ENCODE measurements at regions not wholly inside any gene's neighbourhood (a gene's known extent, or its start where the extent isn't known, plus 50 kb on each side); places are given as distances from the start of the nearest gene placed in this dataset.
A peak's percentile ranks its signal among the peaks of the same experiment; 100 is the strongest.

GRCh38 chr1:221886743-221887414 lies 145.0 kb upstream of the DUSP10 start:
- TSS peak; percentile 71 for BruUV-seq (replicated peaks)
- CTCF ChIA-PET: interaction anchor here (0.6 to 1.4 kb wide), 6 partner anchors 10 to 145 kb away, joined by 3 read pairs; no protein-coding TSS in a partner anchor
- Mint-ChIP-seq H3K27me3 (ENCODE audit: unreplicated experiment) (no peaks in the 10 kb centered on the region), H3K4me1 (ENCODE audit: low read depth, unreplicated experiment) (peaks cover 48% of the 10 kb centered on the region), H3K27ac (ENCODE audit: unreplicated experiment) (peak overlapping the region; percentile 93), H3K36me3 (ENCODE audit: insufficient read depth, unreplicated experiment) (peaks cover 5% of the 10 kb centered on the region), H3K4me3 (ENCODE audit: low read depth, unreplicated experiment) (peak overlapping the region; percentile 57), H3K9me3 (ENCODE audit: low read depth, unreplicated experiment) (no peaks in the 10 kb centered on the region)
- peak; percentile 91 for DNase-seq
- peak; percentile 23 for TF ChIP-seq CTCF (IDR thresholded peaks at IDR 0.05; ENCODE audit: unreplicated experiment)
- intact Hi-C loops (cut with micrococcal nuclease; ENCODE audit: unreplicated experiment): loop anchor here (1.0 to 5.0 kb wide), 3 partner anchors 78 to 145 kb away; partner anchors contain the start of gene DUSP10

GRCh38 chr1:221886311-221886710 lies 144.4 kb upstream of the DUSP10 start:
- H3K4me3 Mint-ChIP-seq (ENCODE audit: low read depth, unreplicated experiment): no peak overlapping the region
- peaks cover 51% of the 10 kb centered on the region for H3K4me1 Mint-ChIP-seq (ENCODE audit: low read depth, unreplicated experiment)
- intact Hi-C loops (cut with micrococcal nuclease; ENCODE audit: unreplicated experiment): loop anchor here (5.0 kb wide), 2 partner anchors 129 to 144 kb away; partner anchors contain the start of gene DUSP10
- no TSS peak for BruUV-seq (replicated peaks)
- DNase-seq: no peak
- TF ChIP-seq CTCF (IDR thresholded peaks at IDR 0.05; ENCODE audit: unreplicated experiment): no peak
- CTCF ChIA-PET: interaction anchor here (0.6 to 1.4 kb wide), 5 partner anchors 9 to 112 kb away, joined by 3 to 6 read pairs (median 3); no protein-coding TSS in a partner anchor
- H3K9me3 Mint-ChIP-seq (ENCODE audit: low read depth, unreplicated experiment): no peaks in the 10 kb centered on the region
- H3K36me3 Mint-ChIP-seq (ENCODE audit: insufficient read depth, unreplicated experiment): peaks cover 5% of the 10 kb centered on the region
- no peaks in the 10 kb centered on the region for H3K27me3 Mint-ChIP-seq (ENCODE audit: unreplicated experiment)
- H3K27ac Mint-ChIP-seq (ENCODE audit: unreplicated experiment): peak overlapping the region; percentile 2

- no peaks in the 10 kb centered on the region for H3K27me3 Mint-ChIP-seq (ENCODE audit: unreplicated experiment)
- CTCF ChIA-PET: no interaction called here
- H3K4me3 Mint-ChIP-seq (ENCODE audit: low read depth, unreplicated experiment): no peak overlapping the region
- no peak overlapping the region for H3K27ac Mint-ChIP-seq (ENCODE audit: unreplicated experiment)
- intact Hi-C loops (cut with micrococcal nuclease; ENCODE audit: unreplicated experiment): loop anchor here (5.0 kb wide), 2 partner anchors 128 to 143 kb away; partner anchors contain the start of gene DUSP10
- peaks cover 47% of the 10 kb centered on the region for H3K4me1 Mint-ChIP-seq (ENCODE audit: low read depth, unreplicated experiment)
- H3K9me3 Mint-ChIP-seq (ENCODE audit: low read depth, unreplicated experiment): no peaks in the 10 kb centered on the region
- no peak for DNase-seq
- H3K36me3 Mint-ChIP-seq (ENCODE audit: insufficient read depth, unreplicated experiment): peaks cover 5% of the 10 kb centered on the region
- TF ChIP-seq CTCF (IDR thresholded peaks at IDR 0.05; ENCODE audit: unreplicated experiment): no peak
- no TSS peak for BruUV-seq (replicated peaks)
These were observed 142.9 kb upstream of the DUSP10 start for GRCh38 chr1:221884821-221885220.

DNA sequence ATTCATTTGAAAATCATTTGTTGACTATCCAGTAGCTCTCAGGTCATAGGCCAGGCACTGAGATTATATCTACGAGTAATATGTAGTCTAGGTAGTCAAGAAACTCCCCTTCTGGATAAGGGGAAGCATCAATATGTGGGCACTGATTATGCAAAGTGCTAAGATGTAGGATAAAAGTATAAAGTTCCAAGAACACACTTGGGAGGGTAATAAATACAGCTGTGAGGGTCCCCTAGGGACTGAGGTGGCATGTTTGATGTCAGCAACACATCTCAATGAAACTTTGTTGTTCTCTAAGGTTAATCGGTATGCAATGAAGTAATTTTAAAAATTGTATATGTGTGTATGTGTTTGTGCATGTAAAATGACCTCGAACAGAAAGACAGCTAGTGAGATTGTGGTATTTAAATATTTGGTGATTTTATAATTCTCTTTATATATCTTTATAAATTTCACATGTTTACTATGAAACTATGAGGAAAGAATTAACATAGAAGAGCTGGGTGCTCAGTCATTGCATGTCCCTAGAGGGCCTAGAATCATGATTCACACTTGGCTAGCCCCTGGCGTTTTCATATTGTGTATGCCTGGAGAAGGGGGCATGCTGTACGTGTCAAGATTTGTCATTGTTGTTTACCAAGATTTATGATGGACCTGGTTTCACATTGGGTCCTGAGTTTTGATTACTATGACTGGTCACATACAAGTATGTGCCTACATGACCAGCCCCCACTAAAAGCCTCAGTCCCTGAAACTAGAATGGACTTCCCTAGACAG lies 140.1 kb upstream of the DUSP10 start:
- Mint-ChIP-seq H3K36me3 (ENCODE audit: insufficient read depth, unreplicated experiment) (peaks cover 2% of the 10 kb centered on the region), H3K4me1 (ENCODE audit: low read depth, unreplicated experiment) (peaks cover 26% of the 10 kb centered on the region), H3K9me3 (ENCODE audit: low read depth, unreplicated experiment) (no peaks in the 10 kb centered on the region), H3K27ac (ENCODE audit: unreplicated experiment) (no peak overlapping the region), H3K4me3 (ENCODE audit: low read depth, unreplicated experiment) (no peak overlapping the region), H3K27me3 (ENCODE audit: unreplicated experiment) (no peaks in the 10 kb centered on the region)
- no peak for TF ChIP-seq CTCF (IDR thresholded peaks at IDR 0.05; ENCODE audit: unreplicated experiment)
- BruUV-seq (replicated peaks): no TSS peak
- no peak for DNase-seq
- intact Hi-C loops (cut with micrococcal nuclease; ENCODE audit: unreplicated experiment): no loop called here
- CTCF ChIA-PET: no interaction called here

All from Calu3 (cell line).